ENCODE measurements at regions not wholly inside any gene's neighbourhood (a gene's known extent, or its start where the extent isn't known, plus 50 kb on each side); places are given as distances from the start of the nearest gene placed in this dataset.

GRCh38 chr11:32307471-32307870, 127.9 kb downstream of the WT1 start:
- DNase-seq: no peak
- Histone ChIP-seq H2AFZ (ENCODE audit: low read length) (no peak overlapping the region), H3K4me3 (ENCODE audit: low read length) (no peak overlapping the region), H3F3A (ENCODE audit: insufficient read depth, low read length) (no peaks in the 10 kb centered on the region), H3K9ac (ENCODE audit: low read length) (no peak overlapping the region), H3K9me2 (replicated peaks; ENCODE audit: insufficient read depth, low read length) (no peaks in the 10 kb centered on the region), H3K27ac (ENCODE audit: low read length) (no peak overlapping the region), H3K79me2 (ENCODE audit: low read length) (no peaks in the 10 kb centered on the region), H3K4me1 (ENCODE audit: low read length) (no peaks in the 10 kb centered on the region), H3K4me2 (ENCODE audit: low read depth, low read length) (no peak overlapping the region), H3K9me3 (replicated peaks; ENCODE audit: insufficient read depth, low read length) (no peaks in the 10 kb centered on the region), H3K36me3 (replicated peaks; ENCODE audit: insufficient read depth, low read length) (no peaks in the 10 kb centered on the region), H4K20me1 (ENCODE audit: insufficient read depth, low read length) (no peaks in the 10 kb centered on the region), H3K27me3 (replicated peaks; ENCODE audit: insufficient read depth, low read length) (no peaks in the 10 kb centered on the region)
- TF ChIP-seq CTCF (IDR thresholded peaks at IDR 0.05; ENCODE audit: low read length): no peak
- no peak for TF ChIP-seq EZH2 (optimal IDR thresholded peaks at IDR 0.05; ENCODE audit: low read depth, low read length)
- TF ChIP-seq EZH2phosphoT487 (IDR thresholded peaks at IDR 0.05; ENCODE audit: low read length): no peak

DNA sequence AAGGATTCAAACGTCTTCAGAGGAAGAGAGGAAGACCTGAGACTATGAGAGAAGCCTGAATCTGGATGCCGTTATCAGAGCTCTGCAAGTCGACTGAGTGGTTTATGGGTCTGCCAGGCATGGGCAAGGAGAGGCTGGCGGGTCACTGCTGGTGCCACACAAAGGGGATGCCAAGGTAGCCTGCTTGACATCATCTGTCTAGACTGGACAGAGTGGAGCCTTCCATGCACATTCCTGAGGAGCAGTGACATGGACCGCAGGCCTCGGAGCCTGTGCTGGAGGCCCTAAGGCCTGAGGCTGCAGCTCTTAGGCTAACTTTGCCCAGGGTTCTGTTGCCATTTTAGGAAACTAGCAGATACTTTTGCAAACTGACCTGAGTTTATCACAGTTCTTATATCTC, 127.4 kb downstream of the WT1 start:
- Histone ChIP-seq H3K27ac (ENCODE audit: low read length) (no peak overlapping the region), H3K9ac (ENCODE audit: low read length) (no peak overlapping the region), H3K9me3 (replicated peaks; ENCODE audit: insufficient read depth, low read length) (no peaks in the 10 kb centered on the region), H3K4me2 (ENCODE audit: low read depth, low read length) (no peak overlapping the region), H3K4me3 (ENCODE audit: low read length) (no peak overlapping the region), H3K4me1 (ENCODE audit: low read length) (no peaks in the 10 kb centered on the region), H4K20me1 (ENCODE audit: insufficient read depth, low read length) (no peaks in the 10 kb centered on the region), H3K79me2 (ENCODE audit: low read length) (no peaks in the 10 kb centered on the region), H2AFZ (ENCODE audit: low read length) (no peak overlapping the region), H3K36me3 (replicated peaks; ENCODE audit: insufficient read depth, low read length) (no peaks in the 10 kb centered on the region), H3F3A (ENCODE audit: insufficient read depth, low read length) (no peaks in the 10 kb centered on the region), H3K27me3 (replicated peaks; ENCODE audit: insufficient read depth, low read length) (no peaks in the 10 kb centered on the region), H3K9me2 (replicated peaks; ENCODE audit: insufficient read depth, low read length) (no peaks in the 10 kb centered on the region)
- DNase-seq: no peak
- TF ChIP-seq CTCF (IDR thresholded peaks at IDR 0.05; ENCODE audit: low read length) (no peak), EZH2phosphoT487 (IDR thresholded peaks at IDR 0.05; ENCODE audit: low read length) (no peak), EZH2 (optimal IDR thresholded peaks at IDR 0.05; ENCODE audit: low read depth, low read length) (no peak)

DNA sequence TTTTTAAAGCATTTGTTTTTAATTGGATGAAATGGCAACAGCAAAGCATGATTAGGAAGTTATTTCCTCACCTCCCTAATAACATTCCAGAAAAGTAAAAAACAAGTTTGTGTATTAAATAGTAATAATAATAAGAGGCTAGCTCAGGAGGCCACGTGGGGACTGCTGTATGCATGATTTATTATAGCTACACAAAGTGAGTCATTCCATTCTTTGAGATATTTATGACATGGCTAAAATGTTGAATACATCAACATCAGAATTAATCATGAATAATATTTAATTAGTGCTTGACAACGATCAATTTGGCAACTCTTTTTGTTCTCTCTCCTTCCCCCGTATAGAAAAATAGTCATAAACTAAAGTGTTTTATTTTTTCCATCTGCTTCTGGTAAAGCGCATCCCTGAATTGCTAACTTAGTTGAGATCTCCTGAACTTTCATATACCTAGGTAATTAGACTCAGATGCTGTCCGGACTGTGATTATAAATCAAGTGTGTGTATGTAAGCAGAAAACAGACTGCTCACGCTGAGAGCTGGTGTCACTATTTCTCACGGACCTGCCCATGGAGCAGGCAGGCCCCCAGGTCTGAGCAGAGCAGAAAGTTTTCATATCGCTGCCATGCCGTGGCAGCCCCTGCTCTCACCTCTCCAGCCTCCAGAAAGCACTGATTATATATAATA, 125.7 kb downstream of the WT1 start:
- Histone ChIP-seq H3K27ac (ENCODE audit: low read length) (no peak overlapping the region), H3K9ac (ENCODE audit: low read length) (no peak overlapping the region), H3K4me1 (ENCODE audit: low read length) (no peaks in the 10 kb centered on the region), H2AFZ (ENCODE audit: low read length) (no peak overlapping the region), H3K4me2 (ENCODE audit: low read depth, low read length) (no peak overlapping the region), H3K36me3 (replicated peaks; ENCODE audit: insufficient read depth, low read length) (no peaks in the 10 kb centered on the region), H3K9me3 (replicated peaks; ENCODE audit: insufficient read depth, low read length) (no peaks in the 10 kb centered on the region), H4K20me1 (ENCODE audit: insufficient read depth, low read length) (no peaks in the 10 kb centered on the region), H3F3A (ENCODE audit: insufficient read depth, low read length) (no peaks in the 10 kb centered on the region), H3K79me2 (ENCODE audit: low read length) (no peaks in the 10 kb centered on the region), H3K4me3 (ENCODE audit: low read length) (no peak overlapping the region), H3K27me3 (replicated peaks; ENCODE audit: insufficient read depth, low read length) (no peaks in the 10 kb centered on the region), H3K9me2 (replicated peaks; ENCODE audit: insufficient read depth, low read length) (no peaks in the 10 kb centered on the region)
- no peak for TF ChIP-seq EZH2 (optimal IDR thresholded peaks at IDR 0.05; ENCODE audit: low read depth, low read length)
- no peak for TF ChIP-seq EZH2phosphoT487 (IDR thresholded peaks at IDR 0.05; ENCODE audit: low read length)
- no peak for TF ChIP-seq CTCF (IDR thresholded peaks at IDR 0.05; ENCODE audit: low read length)
- no peak for DNase-seq

All from MM.1S (cell line).